Upper lobe of left lung (tissue), 4 donors: ENCODE measurements at regions not wholly inside any gene's neighbourhood (a gene's known extent, or its start where the extent isn't known, plus 50 kb on each side); places are given as distances from the start of the nearest gene placed in this dataset.

Experiments used
- POLR2A ChIP-seq, 4 donors: fragments of 450-650 bp; IDR thresholded peaks; one replicate each; pipeline ENCODE4 v1.5.1; 2016 to 2017; ENCODE audit warnings: antibody characterized with exemption in 4 of 4, mild to moderate bottlenecking in 2 of 4
- TF ChIP-seq, protein P1 (sequence below), 6 experiments: fragments of 450-650 bp in 4 of 6; fragments of 200-600 bp in 2 of 6; sonication (generic) in 2 of 6; IDR thresholded peaks; one replicate each; pipeline ENCODE4 v1.5.1; 2016 to 2019; ENCODE audit warnings: antibody characterized with exemption in 6 of 6

DNA sequence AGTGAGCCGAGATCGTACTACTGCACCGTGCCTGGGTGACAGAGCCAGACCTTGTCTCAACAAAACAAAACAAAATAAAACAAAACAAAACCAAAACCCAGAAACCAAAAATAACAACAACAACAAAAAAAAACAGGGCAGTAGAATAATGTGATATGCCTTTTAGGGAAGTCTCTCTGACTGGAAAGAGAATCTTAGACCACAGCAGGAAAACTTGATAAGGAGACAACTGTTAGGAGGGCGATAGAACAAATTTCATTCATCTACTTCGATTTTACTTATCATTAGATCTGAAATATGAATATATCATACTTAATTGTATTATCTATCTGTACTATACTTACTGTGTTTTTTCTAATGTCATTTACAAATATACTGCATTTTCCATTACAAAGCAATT lies 109.0 kb upstream of the CNTNAP5 start:
- TF ChIP-seq, protein P1, sequence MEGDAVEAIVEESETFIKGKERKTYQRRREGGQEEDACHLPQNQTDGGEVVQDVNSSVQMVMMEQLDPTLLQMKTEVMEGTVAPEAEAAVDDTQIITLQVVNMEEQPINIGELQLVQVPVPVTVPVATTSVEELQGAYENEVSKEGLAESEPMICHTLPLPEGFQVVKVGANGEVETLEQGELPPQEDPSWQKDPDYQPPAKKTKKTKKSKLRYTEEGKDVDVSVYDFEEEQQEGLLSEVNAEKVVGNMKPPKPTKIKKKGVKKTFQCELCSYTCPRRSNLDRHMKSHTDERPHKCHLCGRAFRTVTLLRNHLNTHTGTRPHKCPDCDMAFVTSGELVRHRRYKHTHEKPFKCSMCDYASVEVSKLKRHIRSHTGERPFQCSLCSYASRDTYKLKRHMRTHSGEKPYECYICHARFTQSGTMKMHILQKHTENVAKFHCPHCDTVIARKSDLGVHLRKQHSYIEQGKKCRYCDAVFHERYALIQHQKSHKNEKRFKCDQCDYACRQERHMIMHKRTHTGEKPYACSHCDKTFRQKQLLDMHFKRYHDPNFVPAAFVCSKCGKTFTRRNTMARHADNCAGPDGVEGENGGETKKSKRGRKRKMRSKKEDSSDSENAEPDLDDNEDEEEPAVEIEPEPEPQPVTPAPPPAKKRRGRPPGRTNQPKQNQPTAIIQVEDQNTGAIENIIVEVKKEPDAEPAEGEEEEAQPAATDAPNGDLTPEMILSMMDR (IDR thresholded peaks at IDR 0.05): no peak
- TF ChIP-seq POLR2A (IDR thresholded peaks at IDR 0.05): no peak
